ENCODE measurements at regions not wholly inside any gene's neighbourhood (a gene's known extent, or its start where the extent isn't known, plus 50 kb on each side); places are given as distances from the start of the nearest gene placed in this dataset.

GRCh38 chr7:115240242-115240641, 318.3 kb downstream of the MDFIC start:
- TF ChIP-seq ZBTB26 (tag by site-specific recombination; optimal IDR thresholded peaks at IDR 0.05), result no peak
- no peak for TF ChIP-seq ZNF18 (tag by site-specific recombination; IDR thresholded peaks at IDR 0.05)
- no peak for TF ChIP-seq ZNF404 (tag by site-specific recombination; IDR thresholded peaks at IDR 0.05)
- no peak for TF ChIP-seq ZNF292 (tag by site-specific recombination; IDR thresholded peaks at IDR 0.05; ENCODE audit: borderline replicate concordance, low read depth)
- TF ChIP-seq ZNF221 (tag by site-specific recombination; IDR thresholded peaks at IDR 0.05; ENCODE audit: borderline replicate concordance), result no peak
- no peak for TF ChIP-seq ZNF555 (tag by site-specific recombination; conservative IDR thresholded peaks at IDR 0.05)
- TF ChIP-seq ZBTB44 (tag by site-specific recombination; IDR thresholded peaks at IDR 0.05), result no peak
- TF ChIP-seq, protein P1, sequence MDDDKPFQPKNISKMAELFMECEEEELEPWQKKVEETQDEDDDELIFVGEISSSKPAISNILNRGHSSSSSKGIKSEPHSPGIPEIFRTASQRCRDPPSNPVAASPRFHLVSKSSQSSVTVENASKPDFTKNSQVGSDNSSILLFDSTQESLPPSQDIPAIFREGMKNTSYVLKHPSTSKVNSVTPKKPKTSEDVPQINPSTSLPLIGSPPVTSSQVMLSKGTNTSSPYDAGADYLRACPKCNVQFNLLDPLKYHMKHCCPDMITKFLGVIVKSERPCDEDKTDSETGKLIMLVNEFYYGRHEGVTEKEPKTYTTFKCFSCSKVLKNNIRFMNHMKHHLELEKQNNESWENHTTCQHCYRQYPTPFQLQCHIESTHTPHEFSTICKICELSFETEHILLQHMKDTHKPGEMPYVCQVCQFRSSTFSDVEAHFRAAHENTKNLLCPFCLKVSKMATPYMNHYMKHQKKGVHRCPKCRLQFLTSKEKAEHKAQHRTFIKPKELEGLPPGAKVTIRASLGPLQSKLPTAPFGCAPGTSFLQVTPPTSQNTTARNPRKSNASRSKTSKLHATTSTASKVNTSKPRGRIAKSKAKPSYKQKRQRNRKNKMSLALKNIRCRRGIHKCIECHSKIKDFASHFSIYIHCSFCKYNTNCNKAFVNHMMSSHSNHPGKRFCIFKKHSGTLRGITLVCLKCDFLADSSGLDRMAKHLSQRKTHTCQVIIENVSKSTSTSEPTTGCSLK (tag by site-specific recombination; IDR thresholded peaks at IDR 0.05), result no peak
- no peak for TF ChIP-seq ZBTB6 (tag by site-specific recombination; IDR thresholded peaks at IDR 0.05)
- TF ChIP-seq ZNF530 (tag by site-specific recombination; IDR thresholded peaks at IDR 0.05; ENCODE audit: low read depth), result no peak
- TF ChIP-seq EGR2 (tag by site-specific recombination; IDR thresholded peaks at IDR 0.05; ENCODE audit: low read depth), result no peak
- TF ChIP-seq, protein P2, sequence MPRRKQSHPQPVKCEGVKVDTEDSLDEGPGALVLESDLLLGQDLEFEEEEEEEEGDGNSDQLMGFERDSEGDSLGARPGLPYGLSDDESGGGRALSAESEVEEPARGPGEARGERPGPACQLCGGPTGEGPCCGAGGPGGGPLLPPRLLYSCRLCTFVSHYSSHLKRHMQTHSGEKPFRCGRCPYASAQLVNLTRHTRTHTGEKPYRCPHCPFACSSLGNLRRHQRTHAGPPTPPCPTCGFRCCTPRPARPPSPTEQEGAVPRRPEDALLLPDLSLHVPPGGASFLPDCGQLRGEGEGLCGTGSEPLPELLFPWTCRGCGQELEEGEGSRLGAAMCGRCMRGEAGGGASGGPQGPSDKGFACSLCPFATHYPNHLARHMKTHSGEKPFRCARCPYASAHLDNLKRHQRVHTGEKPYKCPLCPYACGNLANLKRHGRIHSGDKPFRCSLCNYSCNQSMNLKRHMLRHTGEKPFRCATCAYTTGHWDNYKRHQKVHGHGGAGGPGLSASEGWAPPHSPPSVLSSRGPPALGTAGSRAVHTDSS (tag by site-specific recombination; IDR thresholded peaks at IDR 0.05), result no peak
- TF ChIP-seq ZNF629 (tag by site-specific recombination; IDR thresholded peaks at IDR 0.05), result no peak
- TF ChIP-seq KLF1 (tag by site-specific recombination; IDR thresholded peaks at IDR 0.05), result no peak
- TF ChIP-seq ZNF16 (tag by site-specific recombination; IDR thresholded peaks at IDR 0.05; ENCODE audit: low read depth), result no peak
- TF ChIP-seq ZNF37A (tag by site-specific recombination; IDR thresholded peaks at IDR 0.05), result no peak
- TF ChIP-seq ZBTB1 (tag by site-specific recombination; IDR thresholded peaks at IDR 0.05), result no peak
- no peak for TF ChIP-seq ATF2 (tag by site-specific recombination; IDR thresholded peaks at IDR 0.05; ENCODE audit: low read depth)
- no peak for TF ChIP-seq REST (tag by site-specific recombination; IDR thresholded peaks at IDR 0.05)
- TF ChIP-seq HOXA7 (CRISPR knock-in tag; IDR thresholded peaks at IDR 0.05; ENCODE audit: borderline replicate concordance), result no peak
- ChIA-PET POLR2A (no interaction called here), CTCF (no interaction called here)

More at GRCh38 chr7:115240242-115240641, 318.3 kb downstream of the MDFIC start:
- H3K4me1 ChIP-seq (ENCODE audit: control insufficient read depth, insufficient read depth, low read length), result no peaks in the 10 kb centered on the region
- no peak overlapping the region for H3K4me3 ChIP-seq (ENCODE audit: low read depth, low read length)
- H3K9me3 ChIP-seq (ENCODE audit: control insufficient read depth, insufficient read depth, low read depth, low read length), result no peaks in the 10 kb centered on the region
- no peak overlapping the region for H3K27ac ChIP-seq (ENCODE audit: extremely low read depth, low read depth, low read length)
- no peaks in the 10 kb centered on the region for H3K36me3 ChIP-seq (ENCODE audit: control insufficient read depth in 2 of 2, insufficient read depth in 1 of 2, low read length in 2 of 2)
